ENCODE measurements at regions not wholly inside any gene's neighbourhood (a gene's known extent, or its start where the extent isn't known, plus 50 kb on each side); places are given as distances from the start of the nearest gene placed in this dataset.

GRCh38 chr1:87402241-87403002 lies 73.7 kb downstream of the LMO4 start:
- TF ChIP-seq POLR2A (IDR thresholded peaks at IDR 0.05; ENCODE audit: low read length) (no peak), GATA1 (IDR thresholded peaks at IDR 0.05; ENCODE audit: low read depth, low read length) (no peak)

Data from erythroblast (primary cell).